Neural cell (in vitro differentiated cells): ENCODE measurements at regions not wholly inside any gene's neighbourhood (a gene's known extent, or its start where the extent isn't known, plus 50 kb on each side); places are given as distances from the start of the nearest gene placed in this dataset.

ENCODE experiments used
- H2AFZ ChIP-seq: fragments of 200-600, 300-800 bp; sonication (generic), shearing (Covaris generic); 2 replicates; pipeline ENCODE4 v1.6.0; 2014; ENCODE audit warnings: low read depth, mild to moderate bottlenecking, antibody characterized with exemption, low read length, moderate library complexity
- H3F3A ChIP-seq: fragments of 200-600 bp; shearing (Covaris generic); 2 replicates; pipeline ENCODE4 v1.6.1; 2016; ENCODE audit warnings: mild to moderate bottlenecking, moderate library complexity, mixed read lengths, antibody characterized with exemption, low read length; ENCODE audit not compliant: insufficient read depth, poor library complexity, severe bottlenecking
- H3K27ac ChIP-seq: fragments of 200-600, 300-800 bp; sonication (generic), shearing (Covaris generic); 2 replicates; pipeline ENCODE4 v1.5.1; 2014; ENCODE audit warnings: mild to moderate bottlenecking, low read length, moderate library complexity
- H3K27me3 ChIP-seq: fragments of 300-800, 200-600 bp; sonication (generic), shearing (Covaris generic); 2 replicates; pipeline ENCODE4 v1.6.0; 2014; ENCODE audit warnings: mild to moderate bottlenecking, low read depth, low read length, moderate library complexity; ENCODE audit not compliant: insufficient read depth
- H3K36me3 ChIP-seq: fragments of 300-800, 200-600 bp; sonication (generic), shearing (Covaris generic); 2 replicates; pipeline ENCODE4 v1.5.1; 2014; ENCODE audit warnings: mild to moderate bottlenecking, antibody characterized with exemption, low read length, moderate library complexity; ENCODE audit not compliant: insufficient read depth
- H3K4me2 ChIP-seq: fragments of 300-800, 200-600 bp; sonication (generic), shearing (Covaris generic); 2 replicates; pipeline ENCODE4 v1.6.0; 2014; ENCODE audit warnings: mild to moderate bottlenecking, low read length
- H3K4me3 ChIP-seq: fragments of 300-800, 200-600 bp; sonication (generic), shearing (Covaris generic); 2 replicates; pipeline ENCODE4 v1.5.1; 2014; ENCODE audit warnings: mild to moderate bottlenecking, low read length, moderate library complexity
- H3K79me2 ChIP-seq: fragments of 200-600 bp; shearing (Covaris generic); replicated peaks from 2 replicates; pipeline ENCODE4 v1.6.0; 2014; ENCODE audit warnings: mild to moderate bottlenecking, low read length, moderate library complexity; ENCODE audit not compliant: insufficient read depth
- H3K9ac ChIP-seq: fragments of 300-800, 200-600 bp; sonication (generic), shearing (Covaris generic); 2 replicates; pipeline ENCODE4 v1.6.1; 2016; ENCODE audit warnings: mild to moderate bottlenecking, low read length, mixed read lengths
- H3K9me2 ChIP-seq: fragments of 200-600 bp; shearing (Covaris generic); 2 replicates; pipeline ENCODE4 v1.6.1; 2016; ENCODE audit warnings: mild to moderate bottlenecking, low read length, mixed read lengths; ENCODE audit not compliant: insufficient read depth
- H3K9me3 ChIP-seq: fragments of 200-600, 300-800 bp; sonication (generic), shearing (Covaris generic); 2 replicates; pipeline ENCODE4 v1.6.1; 2016; ENCODE audit warnings: mild to moderate bottlenecking, mixed run types, low read length, moderate library complexity, mixed read lengths
- H4K20me1 ChIP-seq: fragments of 200-600 bp; shearing (Covaris generic); 2 replicates; pipeline ENCODE4 v1.6.1; 2016; ENCODE audit warnings: mild to moderate bottlenecking, mixed run types; ENCODE audit not compliant: insufficient read depth
- CTCF ChIP-seq: fragments of 450-650 bp; IDR thresholded peaks from 2 replicates; pipeline ENCODE4 v1.5.1; 2014; ENCODE audit warnings: antibody characterized with exemption, mild to moderate bottlenecking, moderate library complexity; ENCODE audit not compliant: poor library complexity, severe bottlenecking
- EP300 ChIP-seq: fragments of 450-650 bp; conservative IDR thresholded peaks from 2 replicates; pipeline ENCODE4 v1.6.1; 2014; ENCODE audit warnings: antibody characterized with exemption, mild to moderate bottlenecking, moderate library complexity; ENCODE audit not compliant: poor library complexity, severe bottlenecking
- EZH2 ChIP-seq: fragments of 200-600, 300-800 bp; shearing (Covaris generic), sonication (generic); IDR thresholded peaks from 2 replicates; pipeline ENCODE4 v1.6.1; 2014; ENCODE audit warnings: antibody characterized with exemption, low read length, borderline replicate concordance, mild to moderate bottlenecking; ENCODE audit not compliant: insufficient read depth, poor library complexity, severe bottlenecking
- MXI1 ChIP-seq: fragments of 450-650 bp; conservative IDR thresholded peaks from 2 replicates; pipeline ENCODE4 v1.6.1; 2014; ENCODE audit warnings: antibody characterized with exemption, mild to moderate bottlenecking; ENCODE audit not compliant: poor library complexity, severe bottlenecking
- POLR2AphosphoS5 ChIP-seq: IDR thresholded peaks from 2 replicates; pipeline ENCODE4 v1.6.1; 2012
- RAD21 ChIP-seq: fragments of 450-650 bp; conservative IDR thresholded peaks from 2 replicates; pipeline ENCODE4 v1.6.1; 2014; ENCODE audit warnings: antibody characterized with exemption, mild to moderate bottlenecking, moderate library complexity
- REST ChIP-seq: IDR thresholded peaks from 2 replicates; pipeline ENCODE4 v1.6.1; 2012; ENCODE audit warnings: borderline replicate concordance
- SMC3 ChIP-seq: fragments of 450-650 bp; conservative IDR thresholded peaks from 2 replicates; pipeline ENCODE4 v1.6.1; 2014; ENCODE audit warnings: antibody characterized with exemption, mild to moderate bottlenecking, moderate library complexity; ENCODE audit not compliant: poor library complexity
- TAF1 ChIP-seq: IDR thresholded peaks from 2 replicates; pipeline ENCODE4 v1.6.1; 2012; ENCODE audit warnings: low read depth

DNA sequence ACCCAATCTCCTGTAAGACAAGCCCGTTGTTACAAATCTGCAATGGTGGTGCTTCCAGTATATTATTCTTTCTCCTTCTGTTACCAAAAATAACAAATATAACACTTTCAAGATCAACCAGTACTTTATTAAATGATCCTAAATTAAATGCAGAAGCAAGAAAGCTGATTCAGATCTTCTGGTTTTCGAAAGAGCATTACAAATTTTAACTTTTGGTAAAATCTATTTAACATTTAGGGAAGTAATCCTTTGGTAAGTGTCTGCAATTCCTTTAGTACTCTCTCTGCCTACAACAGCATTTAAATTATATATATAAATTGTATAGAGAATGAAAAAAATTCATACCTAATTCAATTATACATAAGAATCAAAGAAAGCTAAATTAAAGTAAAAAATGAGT, 198.6 kb upstream of the HMCN1 start:
- Histone ChIP-seq H3K9me2 (no peaks in the 10 kb centered on the region), H3K4me3 (no peak overlapping the region), H3K79me2 (no peaks in the 10 kb centered on the region), H3K9me3 (no peaks in the 10 kb centered on the region), H3K9ac (no peak overlapping the region), H3F3A (no peaks in the 10 kb centered on the region), H3K27me3 (no peaks in the 10 kb centered on the region), H3K27ac (no peak overlapping the region), H2AFZ (no peak overlapping the region), H3K36me3 (no peaks in the 10 kb centered on the region), H4K20me1 (no peaks in the 10 kb centered on the region), H3K4me2 (no peak overlapping the region)
- TF ChIP-seq EZH2 (no peak), REST (no peak), CTCF (no peak), SMC3 (no peak), TAF1 (no peak), MXI1 (no peak), RAD21 (no peak), POLR2AphosphoS5 (no peak), EP300 (no peak)

GRCh38 chr1:185534801-185535200, 199.4 kb upstream of the HMCN1 start:
- Histone ChIP-seq H3K36me3 (no peaks in the 10 kb centered on the region), H3K9me3 (no peaks in the 10 kb centered on the region), H3K27ac (no peak overlapping the region), H3K9me2 (no peaks in the 10 kb centered on the region), H3K4me3 (no peak overlapping the region), H3F3A (no peaks in the 10 kb centered on the region), H3K79me2 (no peaks in the 10 kb centered on the region), H3K27me3 (no peaks in the 10 kb centered on the region), H4K20me1 (no peaks in the 10 kb centered on the region), H2AFZ (no peak overlapping the region), H3K4me2 (no peak overlapping the region), H3K9ac (no peak overlapping the region)
- TF ChIP-seq REST (no peak), RAD21 (no peak), TAF1 (no peak), EZH2 (no peak), EP300 (no peak), MXI1 (no peak), CTCF (no peak), POLR2AphosphoS5 (no peak), SMC3 (no peak)
